HPDE6-E6E7 (cell line): ENCODE measurements at regions not wholly inside any gene's neighbourhood (a gene's known extent, or its start where the extent isn't known, plus 50 kb on each side); places are given as distances from the start of the nearest gene placed in this dataset.
A peak's percentile ranks its signal among the peaks of the same experiment; 100 is the strongest.
"Not testable (repeated sequence)": the region's sequence is repeated elsewhere in the genome, so short reads cannot be mapped to it uniquely, and the experiment has no call there.

Experiments used
- DNase-seq: peaks from one replicate; pipeline ENCODE4 v3.0.0; 2011; ENCODE audit warnings: missing footprints; ENCODE audit errors: extremely low spot score

DNA sequence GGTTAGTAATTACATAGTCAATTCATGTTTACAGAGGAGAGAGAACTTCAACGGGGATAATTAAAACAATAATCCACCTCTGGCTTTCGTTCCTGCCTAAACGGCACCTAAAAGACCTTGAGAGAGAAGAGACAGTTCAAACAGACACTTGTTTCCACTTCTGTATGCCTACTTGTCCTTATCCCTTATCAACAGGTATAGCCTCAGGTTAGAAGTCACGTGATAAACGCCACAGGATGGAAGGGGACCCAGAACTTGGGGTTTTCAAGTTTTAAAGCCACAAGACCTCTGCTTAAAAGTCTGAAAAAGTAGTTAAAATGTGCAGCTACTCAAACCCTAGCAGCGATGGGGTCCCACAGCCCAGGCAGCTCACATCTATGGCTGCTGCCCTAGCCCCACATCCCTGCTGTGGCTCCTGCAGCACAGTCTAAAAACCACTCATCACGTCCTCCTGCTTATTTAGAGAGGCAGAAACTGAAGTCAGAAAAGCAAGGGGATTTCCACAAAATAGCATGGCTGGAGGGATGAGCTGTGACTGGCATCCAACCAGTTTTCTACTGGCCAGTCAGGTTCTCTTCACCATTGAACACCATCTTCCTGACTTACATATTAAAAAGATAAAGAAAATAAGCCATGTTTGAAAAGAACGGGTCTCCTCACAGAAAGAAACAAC lies 51.2 kb upstream of the SEC16B start:
- DNase-seq: no peak

DNA sequence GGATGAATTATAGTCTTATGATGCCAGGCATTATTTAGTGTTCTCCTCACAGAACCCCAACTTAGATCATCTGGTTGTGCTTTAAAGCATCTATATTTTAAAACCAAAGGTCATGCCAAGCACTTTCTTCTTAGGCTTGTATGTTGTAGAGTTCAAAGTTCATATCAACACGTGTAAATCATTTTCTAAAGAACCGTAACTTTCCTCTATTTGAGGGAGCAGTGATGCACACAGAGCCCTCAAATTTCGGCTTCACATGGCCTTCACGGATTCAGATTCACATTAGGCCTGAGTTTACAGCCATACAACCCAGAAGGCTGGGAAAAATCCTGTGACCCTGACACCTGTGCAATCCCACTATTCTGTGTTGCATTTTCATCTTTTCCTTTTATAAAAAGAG lies 52.1 kb upstream of the SEC16B start:
- DNase-seq: no peak

DNA sequence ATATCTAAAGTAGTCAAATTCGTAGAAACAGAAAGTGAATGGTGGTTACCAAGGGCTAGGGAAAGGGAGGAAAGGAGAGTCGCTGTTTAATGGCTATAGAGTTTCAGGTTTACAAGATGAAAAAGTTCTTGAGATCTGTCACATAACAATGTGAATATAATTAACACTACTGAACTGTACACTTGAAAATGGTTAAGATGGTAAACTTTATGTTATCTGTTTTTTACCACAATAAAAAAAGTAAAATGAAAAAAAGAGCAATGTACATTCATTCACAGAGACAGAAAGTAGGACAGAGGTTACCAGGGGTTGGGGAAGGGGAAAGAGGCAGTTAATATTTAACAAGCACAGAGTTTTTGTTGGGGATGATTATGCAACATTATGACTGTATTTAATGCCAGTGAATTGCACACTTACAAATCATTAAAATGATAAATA lies 53.3 kb upstream of the SEC16B start:
- DNase-seq: no peak

DNA sequence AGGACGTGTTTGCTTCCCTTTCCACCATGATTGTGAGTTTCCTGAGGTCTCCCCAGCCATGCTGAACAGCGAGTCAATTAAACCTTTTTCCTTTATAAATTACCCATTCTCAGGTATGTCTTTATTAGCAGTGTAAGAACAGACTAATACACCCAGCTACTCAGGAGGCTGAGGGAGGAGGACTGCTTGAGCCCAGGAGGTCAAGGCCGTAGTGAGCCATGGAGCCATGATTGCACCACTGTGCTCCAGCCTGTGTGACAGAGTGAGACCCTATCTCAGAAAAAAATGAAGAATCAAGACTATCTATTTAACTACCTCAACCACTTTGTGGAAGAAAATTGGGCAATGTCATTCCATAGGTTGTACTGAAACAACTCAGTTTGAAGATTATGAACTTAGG lies 54.6 kb upstream of the SEC16B start:
- no peak for DNase-seq

DNA sequence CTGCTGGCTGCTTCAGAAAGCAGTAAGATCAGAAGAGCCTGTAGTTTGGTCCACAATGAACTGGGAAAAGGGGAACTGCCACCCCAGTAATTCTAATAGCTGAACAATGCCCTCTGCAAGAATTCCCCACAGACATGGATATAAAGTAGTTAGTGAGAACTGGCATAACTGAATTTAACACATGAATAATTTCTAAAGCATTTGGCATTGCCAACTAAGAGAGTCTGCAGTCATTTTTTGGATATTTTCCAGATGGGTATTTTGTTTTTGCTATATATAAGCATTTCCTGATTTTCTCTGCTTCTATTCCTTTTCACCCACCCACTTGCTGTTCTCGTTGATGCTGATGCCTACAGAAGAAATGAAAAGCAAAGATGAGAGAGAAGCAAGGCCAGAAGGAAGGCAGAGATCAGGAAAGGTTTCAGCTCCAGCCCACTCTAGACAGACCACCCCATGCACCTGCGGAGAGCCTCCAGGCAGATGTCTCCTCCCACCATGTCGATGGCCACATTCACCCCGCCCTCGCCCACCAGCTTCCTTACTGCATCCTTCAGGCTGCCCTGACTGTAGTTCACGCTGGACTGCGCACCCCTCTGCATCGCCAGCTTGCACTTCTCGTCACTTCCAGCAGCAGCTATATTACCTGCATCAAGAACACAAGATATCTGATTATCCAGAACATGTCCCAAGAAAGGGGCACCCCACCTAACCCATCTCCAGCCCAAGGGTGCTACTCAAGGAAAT lies 55.9 kb upstream of the SEC16B start:
- no peak for DNase-seq

DNA sequence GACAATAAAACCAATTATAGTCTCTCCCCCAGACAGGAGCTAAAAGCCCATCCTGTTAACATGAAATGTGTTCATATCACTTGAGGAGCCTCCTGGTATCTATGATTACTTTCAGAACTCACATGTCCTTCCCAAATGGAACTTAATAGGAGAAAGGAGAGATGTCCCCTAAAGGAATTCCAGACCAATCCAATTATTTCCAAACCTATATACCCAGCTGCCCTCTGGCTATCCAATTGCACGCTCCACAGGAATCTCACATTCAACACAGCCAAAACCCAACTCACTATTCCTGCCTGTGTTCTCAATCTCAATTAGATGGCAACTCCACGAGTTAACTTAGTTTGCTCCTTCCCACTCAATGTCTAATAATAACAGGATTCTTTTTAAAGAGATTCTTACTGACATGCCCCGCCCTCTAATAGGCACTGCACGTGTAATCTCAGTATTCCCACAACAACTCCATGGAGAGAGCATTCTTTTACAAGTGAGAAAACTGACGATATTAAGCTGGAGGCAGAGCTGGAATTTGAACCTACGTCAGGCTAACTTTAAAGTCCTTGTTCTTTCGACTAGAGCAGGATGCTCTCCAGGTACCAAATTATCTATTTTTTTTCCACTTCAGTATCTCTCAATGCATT lies 59.1 kb upstream of the SEC16B start:
- no peak for DNase-seq

DNA sequence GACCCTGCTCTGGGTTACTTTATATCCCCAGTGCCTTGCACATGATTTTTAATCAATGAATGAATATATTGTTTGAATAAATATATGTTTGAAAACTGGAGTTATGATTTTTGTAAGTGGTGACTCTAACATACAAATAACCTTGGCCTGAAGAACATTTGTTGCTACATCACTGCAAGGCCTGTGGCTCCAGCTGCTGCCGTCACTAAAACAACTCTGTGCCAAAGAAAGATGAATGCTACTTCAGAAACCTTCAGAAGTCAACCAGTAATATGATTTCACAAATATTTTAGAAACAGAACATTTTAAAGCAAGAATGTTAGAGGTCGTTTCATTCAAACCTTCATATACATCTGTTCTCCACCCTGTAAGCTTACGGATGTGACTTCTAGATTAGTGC lies 60.6 kb upstream of the SEC16B start:
- no peak for DNase-seq

DNA sequence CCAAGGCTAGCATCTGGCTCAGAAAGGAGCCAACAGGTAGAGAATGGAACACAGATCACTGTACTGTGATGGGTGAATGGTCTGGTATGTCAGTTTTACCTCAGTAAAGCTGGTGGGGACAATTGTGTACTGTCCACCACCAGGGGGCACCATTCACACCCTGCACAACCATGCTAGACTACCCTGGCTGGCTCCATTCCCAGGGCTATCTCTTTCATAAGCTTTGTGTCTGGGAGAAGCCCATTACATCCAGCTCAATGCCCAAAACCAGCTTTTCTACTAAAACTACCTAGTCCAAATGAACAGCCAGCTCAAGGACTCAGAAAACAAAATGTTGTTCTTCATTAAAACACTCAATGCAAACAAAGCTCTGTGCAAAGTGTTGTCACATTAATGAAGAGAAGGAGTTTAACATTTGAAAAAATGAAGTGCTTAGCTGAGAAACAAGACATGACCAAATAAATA lies 62.0 kb upstream of the RASAL2 start:
- peak; percentile 80 for DNase-seq

DNA sequence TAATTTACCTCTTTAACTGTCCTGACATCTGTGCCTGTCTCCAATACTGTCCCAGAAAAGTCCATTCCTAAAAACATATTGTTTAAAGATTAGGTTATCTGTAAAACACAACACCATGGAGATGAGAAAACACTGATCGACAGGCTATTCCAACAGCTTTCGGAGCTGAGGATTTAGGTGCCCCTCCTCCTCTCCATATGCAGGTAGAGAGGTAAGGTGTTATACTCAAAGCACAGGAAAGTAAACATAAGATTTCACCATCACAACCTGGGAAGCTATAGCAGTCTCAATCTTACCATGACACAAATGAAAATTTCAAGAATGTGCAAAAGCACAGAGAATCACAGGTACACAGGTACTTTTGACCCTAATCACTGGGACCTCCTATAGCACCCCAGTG lies 60.9 kb upstream of the RASAL2 start:
- DNase-seq: no peak

DNA sequence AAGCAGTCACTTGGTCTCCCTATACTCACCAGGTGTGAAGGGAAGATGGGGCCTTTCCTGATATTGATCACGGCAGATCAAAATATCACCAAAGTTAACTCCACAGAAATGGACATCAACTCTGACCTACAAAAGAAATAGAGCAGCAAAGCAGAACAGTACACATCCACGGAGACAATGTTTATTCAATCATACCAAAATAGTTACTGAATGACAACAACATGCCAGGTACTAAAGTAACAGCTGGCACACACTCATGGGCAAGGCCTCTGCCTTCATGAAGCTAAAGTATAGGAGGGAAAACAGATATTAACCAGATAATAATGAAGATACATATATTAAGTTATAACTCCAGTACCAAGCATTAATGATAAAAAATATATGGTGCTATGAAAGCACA lies 59.2 kb upstream of the RASAL2 start:
- no peak for DNase-seq

DNA sequence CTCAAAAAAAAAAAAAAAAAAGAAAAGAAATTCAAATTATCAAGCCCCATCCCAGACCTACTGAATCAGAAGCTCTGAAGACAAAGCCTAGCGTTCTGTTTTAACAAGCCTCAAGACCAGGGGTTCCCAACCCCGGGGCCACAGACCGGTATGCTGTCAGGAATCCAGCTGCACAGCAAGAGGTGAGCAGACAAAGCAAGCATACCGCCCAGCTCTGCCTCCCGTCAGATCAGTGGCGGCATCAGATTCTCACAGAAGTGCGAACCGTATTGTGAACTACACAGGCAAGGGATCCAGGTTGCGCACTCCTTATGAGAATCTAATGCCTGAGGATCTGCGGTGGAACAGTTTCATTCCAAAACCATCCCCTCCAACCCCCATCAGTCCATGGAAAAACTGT lies 57.8 kb upstream of the RASAL2 start:
- DNase-seq: no peak

DNA sequence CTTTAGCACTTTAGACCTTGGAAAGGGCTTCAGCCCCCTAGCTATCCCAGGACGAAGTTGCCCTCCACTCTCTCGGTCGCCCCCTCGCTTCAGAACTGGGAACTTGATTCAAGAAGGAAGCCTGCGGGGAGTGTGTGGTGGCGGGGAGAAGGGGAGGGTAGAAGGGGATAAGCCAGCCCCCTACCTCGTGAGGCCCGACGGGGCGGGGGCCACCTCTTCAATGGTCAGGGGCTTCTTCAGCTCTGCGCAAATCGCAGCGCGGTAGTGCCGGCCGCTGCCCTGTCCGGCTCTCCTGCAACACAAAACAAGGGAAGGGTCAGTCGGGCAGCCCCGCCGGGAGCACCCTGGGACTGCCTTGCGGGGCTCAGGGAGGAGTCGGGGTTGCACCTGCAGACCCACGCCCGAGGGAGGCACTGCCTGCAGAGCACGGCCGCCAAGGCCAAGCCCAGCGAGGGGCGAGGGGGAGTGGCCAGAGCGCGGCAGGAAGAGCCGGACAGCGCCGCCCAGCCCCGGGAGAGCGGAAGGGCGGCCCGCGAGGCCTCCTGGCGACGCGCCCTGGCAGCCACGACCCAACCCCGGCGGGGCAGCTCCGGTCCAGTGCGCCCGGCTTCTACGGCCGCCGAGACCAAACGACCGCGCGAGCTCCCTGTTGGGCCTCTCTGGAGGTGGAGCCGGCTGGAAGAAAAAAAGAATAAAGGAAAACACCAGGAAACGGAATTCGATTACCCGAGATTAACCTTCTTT lies 56.2 kb upstream of the RASAL2 start:
- DNase-seq: no peak

DNA sequence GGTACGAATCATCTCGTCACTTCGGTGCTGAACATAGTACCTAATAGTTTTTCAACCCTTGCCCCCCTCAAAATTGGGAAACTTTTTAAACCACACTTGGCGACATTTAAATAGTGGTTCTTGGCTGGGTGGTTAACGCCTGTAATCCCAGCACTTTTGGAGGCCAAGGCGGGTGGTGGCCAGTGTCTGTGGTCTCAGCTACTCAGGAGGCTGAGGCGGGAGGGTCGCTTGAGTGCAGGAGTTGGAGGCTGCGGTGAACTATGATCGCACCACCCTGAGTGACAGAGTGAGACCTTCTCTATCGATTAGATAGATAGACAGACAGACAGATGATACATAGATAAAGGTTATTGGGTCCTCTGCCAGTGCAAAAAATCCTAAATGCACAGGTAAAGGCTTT lies 55.5 kb upstream of the RASAL2 start:
- no peak for DNase-seq

DNA sequence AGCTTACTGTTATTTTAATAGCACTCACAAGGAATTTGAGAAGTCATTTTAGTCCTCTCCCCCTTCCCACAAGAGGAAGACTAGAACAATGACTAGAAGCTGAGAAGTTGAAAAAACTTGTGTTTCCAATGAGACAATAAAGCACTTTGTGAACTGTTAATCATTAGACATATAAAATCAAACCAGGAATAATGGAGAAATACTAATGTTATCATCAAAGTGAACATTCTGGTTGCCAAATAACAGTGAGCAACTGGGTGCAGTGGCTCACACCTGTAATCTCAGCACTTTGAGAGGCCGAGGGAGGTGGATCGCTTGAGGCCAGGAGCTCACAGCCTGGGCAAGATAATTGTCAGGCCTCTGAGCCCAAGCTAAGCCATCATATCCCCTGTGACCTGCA lies 54.0 kb upstream of the RASAL2 start:
- no peak for DNase-seq

DNA sequence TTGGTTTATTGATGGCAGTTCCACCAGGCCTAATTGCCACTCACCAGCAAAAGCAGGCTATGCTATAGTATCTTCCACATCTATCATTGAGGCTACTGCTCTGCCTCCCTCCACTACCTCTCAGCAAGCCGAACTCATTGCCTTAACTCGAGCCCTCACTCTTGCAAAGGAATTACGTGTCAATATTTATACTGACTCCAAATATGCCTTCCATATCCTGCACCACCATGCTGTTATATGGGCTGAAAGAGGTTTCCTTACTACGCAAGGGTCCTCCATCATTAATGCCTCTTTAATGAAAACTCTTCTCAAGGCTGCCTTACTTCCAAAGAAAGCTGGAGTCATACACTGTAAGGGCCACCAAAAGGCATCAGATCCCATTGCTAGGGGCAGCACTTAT lies 50.0 kb upstream of the RASAL2 start:
- DNase-seq: not testable (repeated sequence)
